Activated CD8-positive, alpha-beta memory T cell treated with anti-CD3 and anti-CD28 coated beads, Interleukin-2, amount 10 ng/mL, durations not matched to agents 7 days and 5 days (primary cell): ENCODE measurements at regions not wholly inside any gene's neighbourhood (a gene's known extent, or its start where the extent isn't known, plus 50 kb on each side); places are given as distances from the start of the nearest gene placed in this dataset.

Experiments used
- ATAC-seq: fragments of 150-1000 bp; cut with Tn5 transposase; one replicate; pipeline ENCODE4 v1.10.0; 2021; ENCODE audit warnings: moderate library complexity
- CTCF ChIA-PET: fragments of 350-600 bp; sonication (Branson Sonifier 250); formaldehyde crosslinking; loops from one replicate; lab custom pipeline; 2021; ENCODE audit warnings: antibody characterized with exemption; lab: Charles Lee
- DNase-seq: peaks from one replicate; pipeline ENCODE4 v3.0.0-alpha.2; 2020
- H3K27ac Mint-ChIP-seq: one replicate; pipeline ENCODE4 v1.8.0; 2021; ENCODE audit warnings: mild to moderate bottlenecking, mixed read lengths
- H3K27me3 Mint-ChIP-seq: one replicate; pipeline ENCODE4 v1.8.0; 2021; ENCODE audit warnings: mixed read lengths
- H3K36me3 Mint-ChIP-seq: one replicate; pipeline ENCODE4 v1.8.0; 2021; ENCODE audit warnings: mild to moderate bottlenecking, mixed read lengths
- H3K4me1 Mint-ChIP-seq: one replicate; pipeline ENCODE4 v1.8.0; 2021; ENCODE audit warnings: mixed read lengths
- H3K4me3 Mint-ChIP-seq: one replicate; pipeline ENCODE4 v1.8.0; 2021; ENCODE audit warnings: mild to moderate bottlenecking, moderate library complexity, mixed read lengths
- H3K9me3 Mint-ChIP-seq: one replicate; pipeline ENCODE4 v1.8.0; 2022; ENCODE audit warnings: low read depth, mixed read lengths

- DNase-seq (no peak), ATAC-seq (no peak)
- Mint-ChIP-seq H3K36me3 (no peaks in the 10 kb centered on the region), H3K27me3 (peaks cover 12% of the 10 kb centered on the region), H3K9me3 (no peaks in the 10 kb centered on the region), H3K4me1 (no peaks in the 10 kb centered on the region), H3K4me3 (no peak overlapping the region), H3K27ac (no peak overlapping the region)
- CTCF ChIA-PET: no interaction called here
Measured at GRCh38 chr10:15462253-15462897, 91.3 kb upstream of the FAM171A1 start.

GRCh38 chr10:15461353-15462108 is 90.4 kb upstream of the FAM171A1 start:
- Mint-ChIP-seq H3K27me3 (peaks cover 17% of the 10 kb centered on the region), H3K4me3 (no peak overlapping the region), H3K27ac (no peak overlapping the region), H3K9me3 (no peaks in the 10 kb centered on the region), H3K4me1 (no peaks in the 10 kb centered on the region), H3K36me3 (no peaks in the 10 kb centered on the region)
- DNase-seq (no peak), ATAC-seq (no peak)
- CTCF ChIA-PET: no interaction called here

- no peaks in the 10 kb centered on the region for H3K36me3 Mint-ChIP-seq
- no peak overlapping the region for H3K4me3 Mint-ChIP-seq
- CTCF ChIA-PET: no interaction called here
- no peak for ATAC-seq
- DNase-seq: no peak
- H3K27me3 Mint-ChIP-seq: peaks cover 19% of the 10 kb centered on the region
- no peak overlapping the region for H3K27ac Mint-ChIP-seq
- H3K4me1 Mint-ChIP-seq: no peaks in the 10 kb centered on the region
- H3K9me3 Mint-ChIP-seq: no peaks in the 10 kb centered on the region
Measured at GRCh38 chr10:15460661-15461060, 89.6 kb upstream of the FAM171A1 start.

- DNase-seq: no peak
- CTCF ChIA-PET: interaction anchor here (0.7 kb wide), 1 partner anchor 9 kb away, joined by 3 read pairs; no protein-coding TSS in a partner anchor
- H3K9me3 Mint-ChIP-seq: no peaks in the 10 kb centered on the region
- no peak overlapping the region for H3K4me3 Mint-ChIP-seq
- no peaks in the 10 kb centered on the region for H3K4me1 Mint-ChIP-seq
- no peak for ATAC-seq
- peaks cover 25% of the 10 kb centered on the region for H3K27me3 Mint-ChIP-seq
- no peak overlapping the region for H3K27ac Mint-ChIP-seq
- no peaks in the 10 kb centered on the region for H3K36me3 Mint-ChIP-seq
Measured at GRCh38 chr10:15459218-15459617, 88.1 kb upstream of the FAM171A1 start.

GRCh38 chr10:15457382-15457781 is 86.3 kb upstream of the FAM171A1 start:
- H3K4me1 Mint-ChIP-seq: no peaks in the 10 kb centered on the region
- no peaks in the 10 kb centered on the region for H3K9me3 Mint-ChIP-seq
- DNase-seq: no peak
- CTCF ChIA-PET: no interaction called here
- no peak overlapping the region for H3K27ac Mint-ChIP-seq
- H3K36me3 Mint-ChIP-seq: no peaks in the 10 kb centered on the region
- peaks cover 24% of the 10 kb centered on the region for H3K27me3 Mint-ChIP-seq
- no peak for ATAC-seq
- H3K4me3 Mint-ChIP-seq: no peak overlapping the region

GRCh38 chr10:15455456-15455855 is 84.4 kb upstream of the FAM171A1 start:
- DNase-seq (no peak), ATAC-seq (no peak)
- Mint-ChIP-seq H3K4me3 (no peak overlapping the region), H3K27ac (no peak overlapping the region), H3K4me1 (no peaks in the 10 kb centered on the region), H3K36me3 (no peaks in the 10 kb centered on the region), H3K27me3 (peaks cover 37% of the 10 kb centered on the region), H3K9me3 (no peaks in the 10 kb centered on the region)
- CTCF ChIA-PET: no interaction called here

- DNase-seq (no peak), ATAC-seq (no peak)
- H3K36me3 Mint-ChIP-seq: no peaks in the 10 kb centered on the region
- CTCF ChIA-PET: no interaction called here
- H3K9me3 Mint-ChIP-seq: no peaks in the 10 kb centered on the region
- no peak overlapping the region for H3K27ac Mint-ChIP-seq
- no peak overlapping the region for H3K4me3 Mint-ChIP-seq
- H3K4me1 Mint-ChIP-seq: no peaks in the 10 kb centered on the region
- H3K27me3 Mint-ChIP-seq: peaks cover 32% of the 10 kb centered on the region
Measured at GRCh38 chr10:15453926-15454325, 82.8 kb upstream of the FAM171A1 start.

- Mint-ChIP-seq H3K36me3 (no peaks in the 10 kb centered on the region), H3K4me3 (no peak overlapping the region), H3K27ac (no peak overlapping the region), H3K4me1 (no peaks in the 10 kb centered on the region), H3K9me3 (no peaks in the 10 kb centered on the region), H3K27me3 (peaks cover 28% of the 10 kb centered on the region)
- no peak for ATAC-seq
- DNase-seq: no peak
- CTCF ChIA-PET: no interaction called here
Measured at GRCh38 chr10:15453457-15453856, 82.4 kb upstream of the FAM171A1 start.

GRCh38 chr10:15452545-15452944 is 81.5 kb upstream of the FAM171A1 start:
- Mint-ChIP-seq H3K27me3 (peaks cover 34% of the 10 kb centered on the region), H3K4me3 (no peak overlapping the region), H3K27ac (no peak overlapping the region)

GRCh38 chr10:15451137-15452094 is 80.3 kb upstream of the FAM171A1 start:
- DNase-seq (no peak), ATAC-seq (no peak)
- CTCF ChIA-PET: no interaction called here
- H3K27ac Mint-ChIP-seq: no peak overlapping the region
- H3K9me3 Mint-ChIP-seq: no peaks in the 10 kb centered on the region
- no peak overlapping the region for H3K4me3 Mint-ChIP-seq
- peaks cover 29% of the 10 kb centered on the region for H3K27me3 Mint-ChIP-seq
- no peaks in the 10 kb centered on the region for H3K4me1 Mint-ChIP-seq
- no peaks in the 10 kb centered on the region for H3K36me3 Mint-ChIP-seq

More at GRCh38 chr10:15452545-15452944, 81.5 kb upstream of the FAM171A1 start:
- CTCF ChIA-PET: no interaction called here
- Mint-ChIP-seq H3K36me3 (no peaks in the 10 kb centered on the region), H3K9me3 (no peaks in the 10 kb centered on the region), H3K4me1 (no peaks in the 10 kb centered on the region)
- ATAC-seq: no peak
- DNase-seq: no peak

- Mint-ChIP-seq H3K27me3 (peaks cover 20% of the 10 kb centered on the region), H3K4me3 (no peak overlapping the region), H3K36me3 (no peaks in the 10 kb centered on the region), H3K4me1 (no peaks in the 10 kb centered on the region), H3K9me3 (no peaks in the 10 kb centered on the region), H3K27ac (no peak overlapping the region)
- CTCF ChIA-PET: no interaction called here
- DNase-seq: no peak
- ATAC-seq: no peak
Measured at GRCh38 chr10:15448598-15448997, 77.5 kb upstream of the FAM171A1 start.

- Mint-ChIP-seq H3K9me3 (no peaks in the 10 kb centered on the region), H3K27ac (no peak overlapping the region), H3K4me1 (no peaks in the 10 kb centered on the region), H3K4me3 (no peak overlapping the region), H3K36me3 (no peaks in the 10 kb centered on the region), H3K27me3 (peaks cover 11% of the 10 kb centered on the region)
- CTCF ChIA-PET: no interaction called here
- DNase-seq: no peak
- ATAC-seq: no peak
Measured at GRCh38 chr10:15445006-15445390, 73.9 kb upstream of the FAM171A1 start.

GRCh38 chr10:15444105-15445005 is 73.3 kb upstream of the FAM171A1 start:
- H3K4me1 Mint-ChIP-seq: peaks cover 3% of the 10 kb centered on the region
- no peak for DNase-seq
- CTCF ChIA-PET: no interaction called here
- peaks cover 16% of the 10 kb centered on the region for H3K27me3 Mint-ChIP-seq
- H3K4me3 Mint-ChIP-seq: no peak overlapping the region
- H3K27ac Mint-ChIP-seq: no peak overlapping the region
- no peaks in the 10 kb centered on the region for H3K9me3 Mint-ChIP-seq
- H3K36me3 Mint-ChIP-seq: no peaks in the 10 kb centered on the region
- ATAC-seq: no peak
